Naive thymus-derived CD4-positive, alpha-beta T cell (primary cell): ENCODE measurements at regions not wholly inside any gene's neighbourhood (a gene's known extent, or its start where the extent isn't known, plus 50 kb on each side); places are given as distances from the start of the nearest gene placed in this dataset.

Experiments used
- ATAC-seq: fragments of 150-1000 bp; cut with Tn5 transposase; 2 replicates; pipeline ENCODE4 v1.10.0; 2021; ENCODE audit warnings: mild to moderate bottlenecking, moderate library complexity
- CTCF ChIA-PET: fragments of 350-600 bp; sonication (Branson Sonifier 250); formaldehyde crosslinking; loops from one replicate; lab custom pipeline; 2021; ENCODE audit warnings: antibody characterized with exemption; lab: Charles Lee
- POLR2A ChIA-PET: fragments of 350-600 bp; sonication (Branson Sonifier 250); formaldehyde crosslinking; loops from one replicate; lab custom pipeline; 2021; ENCODE audit warnings: antibody characterized with exemption, inconsistent platforms; lab: Charles Lee
- DNase-seq, 9 donors: peaks; one replicate each; pipeline versions ENCODE4 v3.0.0 to v3.0.0-alpha.2; 2020 to 2022; ENCODE audit warnings: mixed read lengths in 1 of 9
- H3K27ac ChIP-seq: one replicate; pipeline ENCODE4 v1.7.0; 2013; ENCODE audit warnings: mild to moderate bottlenecking, low read depth, low read length, moderate library complexity
- H3K27me3 ChIP-seq, 2 donors: one replicate each; pipeline ENCODE4 v1.7.0; 2013; ENCODE audit warnings: low read length in 2 of 2, mild to moderate bottlenecking in 2 of 2, moderate library complexity in 2 of 2; ENCODE audit not compliant: control insufficient read depth in 2 of 2, insufficient read depth in 2 of 2
- H3K36me3 ChIP-seq, 3 experiments: 1 replicate in 2 of 3; 2 replicates in 1 of 3; pipeline ENCODE4 v1.7.0; 2013; ENCODE audit warnings: low read length in 3 of 3, mild to moderate bottlenecking in 3 of 3, moderate library complexity in 1 of 3; ENCODE audit not compliant: insufficient read depth in 3 of 3, control insufficient read depth in 2 of 3
- H3K4me1 ChIP-seq, 2 donors: one replicate each; pipeline ENCODE4 v1.7.0; 2013; ENCODE audit warnings: low read length in 2 of 2, mild to moderate bottlenecking in 2 of 2, moderate library complexity in 1 of 2; ENCODE audit not compliant: control insufficient read depth in 2 of 2, insufficient read depth in 2 of 2
- H3K4me3 ChIP-seq: 2 replicates; pipeline ENCODE4 v1.7.0; 2013; ENCODE audit warnings: mild to moderate bottlenecking, low read length
- H3K9me3 ChIP-seq, 3 experiments: 1 replicate in 2 of 3; 2 replicates in 1 of 3; pipeline ENCODE4 v1.7.0; 2013; ENCODE audit warnings: low read length in 3 of 3; ENCODE audit not compliant: control insufficient read depth in 2 of 3
- H3K27ac Mint-ChIP-seq, 9 donors: one replicate each; pipeline ENCODE4 v1.8.0; 2020 to 2022; ENCODE audit warnings: mixed read lengths in 9 of 9, mild to moderate bottlenecking in 8 of 9, moderate library complexity in 5 of 9, inconsistent platforms in 2 of 9
- H3K27me3 Mint-ChIP-seq, 5 donors: one replicate each; pipeline ENCODE4 v1.8.0; 2021 to 2022; ENCODE audit warnings: mixed read lengths in 5 of 5, mild to moderate bottlenecking in 1 of 5
- H3K36me3 Mint-ChIP-seq, 5 donors: one replicate each; pipeline ENCODE4 v1.8.0; 2020 to 2022; ENCODE audit warnings: mixed read lengths in 5 of 5, mild to moderate bottlenecking in 3 of 5, inconsistent platforms in 1 of 5
- H3K4me1 Mint-ChIP-seq, 7 donors: one replicate each; pipeline ENCODE4 v1.8.0; 2020 to 2022; ENCODE audit warnings: mixed read lengths in 7 of 7, mild to moderate bottlenecking in 3 of 7, inconsistent platforms in 1 of 7
- H3K4me3 Mint-ChIP-seq, 10 donors: one replicate each; pipeline ENCODE4 v1.8.0; 2020 to 2022; ENCODE audit warnings: mild to moderate bottlenecking in 10 of 10, mixed read lengths in 10 of 10, moderate library complexity in 6 of 10, inconsistent platforms in 2 of 10
- H3K9me3 Mint-ChIP-seq, 11 donors: one replicate each; pipeline ENCODE4 v1.8.0; 2020 to 2022; ENCODE audit warnings: mixed read lengths in 11 of 11, mild to moderate bottlenecking in 4 of 11, inconsistent platforms in 1 of 11, moderate library complexity in 1 of 11
- intact Hi-C, 2 donors: fragments of 100-400 bp; cut with micrococcal nuclease; formaldehyde crosslinking; loops; one replicate each; pipeline ENCODE4 v1.15.1; 2023

GRCh38 chr7:79822620-79823240, 311.9 kb upstream of the GNAI1 start:
- Mint-ChIP-seq H3K36me3 (no peaks in the 10 kb centered on the region), H3K27ac (no peak overlapping the region), H3K4me1 (no peaks in the 10 kb centered on the region), H3K27me3 (no peaks in the 10 kb centered on the region), H3K4me3 (no peak overlapping the region), H3K9me3 (peaks cover 0 to 6% (median 0%) of the 10 kb centered on the region in 11 donors)
- Histone ChIP-seq H3K4me1 (no peaks in the 10 kb centered on the region), H3K4me3 (no peak overlapping the region), H3K36me3 (no peaks in the 10 kb centered on the region), H3K9me3 (no peaks in the 10 kb centered on the region), H3K27me3 (no peaks in the 10 kb centered on the region), H3K27ac (no peak overlapping the region)
- CTCF ChIA-PET, result no interaction called here
- intact Hi-C loops, result no loop called here
- POLR2A ChIA-PET, result no interaction called here
- ATAC-seq (no peak), DNase-seq (no peak)

GRCh38 chr7:79820387-79820786, 314.2 kb upstream of the GNAI1 start:
- ChIA-PET POLR2A (no interaction called here), CTCF (no interaction called here)
- Mint-ChIP-seq H3K27ac (no peak overlapping the region), H3K27me3 (peaks cover 0 to 4% (median 0%) of the 10 kb centered on the region in 5 donors), H3K9me3 (peaks cover 0 to 2% (median 0%) of the 10 kb centered on the region in 11 donors), H3K4me1 (no peaks in the 10 kb centered on the region), H3K36me3 (no peaks in the 10 kb centered on the region), H3K4me3 (no peak overlapping the region)
- H3K4me1 ChIP-seq, result no peaks in the 10 kb centered on the region
- no peak for ATAC-seq
- H3K9me3 ChIP-seq, result no peaks in the 10 kb centered on the region
- H3K27me3 ChIP-seq, result no peaks in the 10 kb centered on the region
- H3K4me3 ChIP-seq, result no peak overlapping the region
- intact Hi-C loops, result no loop called here
- H3K36me3 ChIP-seq, result no peaks in the 10 kb centered on the region
- no peak for DNase-seq
- no peak overlapping the region for H3K27ac ChIP-seq

- no peaks in the 10 kb centered on the region for H3K27me3 ChIP-seq
- H3K9me3 ChIP-seq, result no peaks in the 10 kb centered on the region
- no peak overlapping the region for H3K27ac Mint-ChIP-seq
- DNase-seq (no peak), ATAC-seq (no peak)
- no peaks in the 10 kb centered on the region for H3K36me3 ChIP-seq
- no peak overlapping the region for H3K4me3 ChIP-seq
- H3K4me3 Mint-ChIP-seq, result no peak overlapping the region
- no peaks in the 10 kb centered on the region for H3K4me1 Mint-ChIP-seq
- ChIA-PET CTCF (no interaction called here), POLR2A (no interaction called here)
- H3K9me3 Mint-ChIP-seq, result peaks cover 0 to 4% (median 0%) of the 10 kb centered on the region in 11 donors
- H3K27me3 Mint-ChIP-seq, result no peaks in the 10 kb centered on the region
- H3K27ac ChIP-seq, result no peak overlapping the region
- intact Hi-C loops, result no loop called here
- no peaks in the 10 kb centered on the region for H3K36me3 Mint-ChIP-seq
- no peaks in the 10 kb centered on the region for H3K4me1 ChIP-seq
These were observed 323.7 kb upstream of the GNAI1 start for GRCh38 chr7:79810916-79811315.

GRCh38 chr7:79806161-79806734, 328.4 kb upstream of the GNAI1 start:
- intact Hi-C loops, result loop anchor here (1.0 to 5.0 kb wide), 4 partner anchors 101 to 242 kb away; no protein-coding TSS in a partner anchor
- ChIA-PET CTCF (interaction anchor here (0.9 kb wide), 1 partner anchor 108 kb away, joined by 3 read pairs; no protein-coding TSS in a partner anchor), POLR2A (no interaction called here)
- no peaks in the 10 kb centered on the region for H3K27me3 ChIP-seq
- no peak overlapping the region for H3K27ac Mint-ChIP-seq
- no peaks in the 10 kb centered on the region for H3K4me1 Mint-ChIP-seq
- H3K4me1 ChIP-seq, result no peaks in the 10 kb centered on the region
- H3K36me3 ChIP-seq, result no peaks in the 10 kb centered on the region
- DNase-seq, result no peak
- ATAC-seq, result no peak
- H3K4me3 ChIP-seq, result no peak overlapping the region
- no peaks in the 10 kb centered on the region for H3K36me3 Mint-ChIP-seq
- H3K9me3 ChIP-seq, result no peaks in the 10 kb centered on the region
- H3K27ac ChIP-seq, result no peak overlapping the region
- H3K4me3 Mint-ChIP-seq, result no peak overlapping the region
- H3K9me3 Mint-ChIP-seq, result peaks cover 0 to 8% (median 0%) of the 10 kb centered on the region in 11 donors
- H3K27me3 Mint-ChIP-seq, result no peaks in the 10 kb centered on the region

- H3K4me3 ChIP-seq, result no peak overlapping the region
- Mint-ChIP-seq H3K4me1 (no peaks in the 10 kb centered on the region), H3K27ac (no peak overlapping the region), H3K36me3 (no peaks in the 10 kb centered on the region), H3K9me3 (peaks cover 0 to 2% (median 0%) of the 10 kb centered on the region in 11 donors), H3K4me3 (no peak overlapping the region), H3K27me3 (no peaks in the 10 kb centered on the region)
- no peaks in the 10 kb centered on the region for H3K4me1 ChIP-seq
- intact Hi-C loops, result no loop called here
- H3K27ac ChIP-seq, result no peak overlapping the region
- ChIA-PET POLR2A (no interaction called here), CTCF (no interaction called here)
- DNase-seq (no peak), ATAC-seq (no peak)
- no peaks in the 10 kb centered on the region for H3K27me3 ChIP-seq
- H3K9me3 ChIP-seq, result no peaks in the 10 kb centered on the region
- H3K36me3 ChIP-seq, result no peaks in the 10 kb centered on the region
These were observed 337.3 kb upstream of the MAGI2 start for GRCh38 chr7:79790656-79791262.

GRCh38 chr7:79789584-79790345, 336.3 kb upstream of the MAGI2 start:
- ATAC-seq (no peak), DNase-seq (no peak)
- H3K4me3 Mint-ChIP-seq, result no peak overlapping the region
- no peaks in the 10 kb centered on the region for H3K4me1 ChIP-seq
- H3K27me3 Mint-ChIP-seq, result no peaks in the 10 kb centered on the region
- H3K27me3 ChIP-seq, result no peaks in the 10 kb centered on the region
- peaks cover 0 to 4% (median 0%) of the 10 kb centered on the region in 11 donors for H3K9me3 Mint-ChIP-seq
- H3K36me3 ChIP-seq, result no peaks in the 10 kb centered on the region
- no peak overlapping the region for H3K27ac ChIP-seq
- CTCF ChIA-PET, result no interaction called here
- no peak overlapping the region for H3K27ac Mint-ChIP-seq
- no peaks in the 10 kb centered on the region for H3K4me1 Mint-ChIP-seq
- H3K9me3 ChIP-seq, result no peaks in the 10 kb centered on the region
- H3K4me3 ChIP-seq, result no peak overlapping the region
- intact Hi-C loops, result no loop called here
- POLR2A ChIA-PET, result no interaction called here
- no peaks in the 10 kb centered on the region for H3K36me3 Mint-ChIP-seq
